GM06990 (cell line): ENCODE measurements at regions not wholly inside any gene's neighbourhood (a gene's known extent, or its start where the extent isn't known, plus 50 kb on each side); places are given as distances from the start of the nearest gene placed in this dataset.

ENCODE experiments used
- DNase-seq: peaks from one replicate; pipeline ENCODE4 v3.0.0-alpha.2; 2011; ENCODE audit not compliant: insufficient read length; ENCODE audit errors: extremely low read depth
- H3K27me3 ChIP-seq: replicated peaks from 2 replicates; pipeline ENCODE4 v1.6.0; 2011; ENCODE audit warnings: low read length; ENCODE audit not compliant: control insufficient read depth, insufficient read depth
- H3K36me3 ChIP-seq: 2 replicates; pipeline ENCODE4 v1.5.1; 2011; ENCODE audit warnings: low read length; ENCODE audit not compliant: control insufficient read depth, insufficient read depth
- H3K4me3 ChIP-seq: replicated peaks from 2 replicates; pipeline ENCODE4 v1.5.1; 2011; ENCODE audit warnings: low read depth, mild to moderate bottlenecking, control low read depth, low read length
- TF ChIP-seq, protein P1 (sequence below): IDR thresholded peaks from 2 replicates; pipeline ENCODE4 v1.5.1; 2011; ENCODE audit warnings: low read length, control low read depth, mild to moderate bottlenecking, inconsistent platforms; ENCODE audit not compliant: insufficient read depth, poor library complexity, severe bottlenecking

GRCh38 chr13:50353651-50354415, 338.6 kb downstream of the KCNRG start:
- Histone ChIP-seq H3K27me3 (no peaks in the 10 kb centered on the region; the same call in 1 of the 2 replicates), H3K4me3 (no peak overlapping the region), H3K36me3 (no peaks in the 10 kb centered on the region)
- no peak for DNase-seq
- TF ChIP-seq, protein P1, sequence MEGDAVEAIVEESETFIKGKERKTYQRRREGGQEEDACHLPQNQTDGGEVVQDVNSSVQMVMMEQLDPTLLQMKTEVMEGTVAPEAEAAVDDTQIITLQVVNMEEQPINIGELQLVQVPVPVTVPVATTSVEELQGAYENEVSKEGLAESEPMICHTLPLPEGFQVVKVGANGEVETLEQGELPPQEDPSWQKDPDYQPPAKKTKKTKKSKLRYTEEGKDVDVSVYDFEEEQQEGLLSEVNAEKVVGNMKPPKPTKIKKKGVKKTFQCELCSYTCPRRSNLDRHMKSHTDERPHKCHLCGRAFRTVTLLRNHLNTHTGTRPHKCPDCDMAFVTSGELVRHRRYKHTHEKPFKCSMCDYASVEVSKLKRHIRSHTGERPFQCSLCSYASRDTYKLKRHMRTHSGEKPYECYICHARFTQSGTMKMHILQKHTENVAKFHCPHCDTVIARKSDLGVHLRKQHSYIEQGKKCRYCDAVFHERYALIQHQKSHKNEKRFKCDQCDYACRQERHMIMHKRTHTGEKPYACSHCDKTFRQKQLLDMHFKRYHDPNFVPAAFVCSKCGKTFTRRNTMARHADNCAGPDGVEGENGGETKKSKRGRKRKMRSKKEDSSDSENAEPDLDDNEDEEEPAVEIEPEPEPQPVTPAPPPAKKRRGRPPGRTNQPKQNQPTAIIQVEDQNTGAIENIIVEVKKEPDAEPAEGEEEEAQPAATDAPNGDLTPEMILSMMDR = no peak

- H3K27me3 ChIP-seq = no peaks in the 10 kb centered on the region; the same call in 1 of the 2 replicates
- H3K4me3 ChIP-seq = no peak overlapping the region
- DNase-seq = no peak
- TF ChIP-seq, protein P1 = no peak
- no peaks in the 10 kb centered on the region for H3K36me3 ChIP-seq
These were observed 340.6 kb downstream of the KCNRG start for GRCh38 chr13:50355797-50356196.

- H3K27me3 ChIP-seq = no peaks in the 10 kb centered on the region; the same call in 1 of the 2 replicates
- H3K36me3 ChIP-seq = no peaks in the 10 kb centered on the region
- H3K4me3 ChIP-seq = no peak overlapping the region
- no peak for DNase-seq
- TF ChIP-seq, protein P1 = no peak
These were observed 341.9 kb downstream of the KCNRG start for GRCh38 chr13:50357136-50357535.

DNA sequence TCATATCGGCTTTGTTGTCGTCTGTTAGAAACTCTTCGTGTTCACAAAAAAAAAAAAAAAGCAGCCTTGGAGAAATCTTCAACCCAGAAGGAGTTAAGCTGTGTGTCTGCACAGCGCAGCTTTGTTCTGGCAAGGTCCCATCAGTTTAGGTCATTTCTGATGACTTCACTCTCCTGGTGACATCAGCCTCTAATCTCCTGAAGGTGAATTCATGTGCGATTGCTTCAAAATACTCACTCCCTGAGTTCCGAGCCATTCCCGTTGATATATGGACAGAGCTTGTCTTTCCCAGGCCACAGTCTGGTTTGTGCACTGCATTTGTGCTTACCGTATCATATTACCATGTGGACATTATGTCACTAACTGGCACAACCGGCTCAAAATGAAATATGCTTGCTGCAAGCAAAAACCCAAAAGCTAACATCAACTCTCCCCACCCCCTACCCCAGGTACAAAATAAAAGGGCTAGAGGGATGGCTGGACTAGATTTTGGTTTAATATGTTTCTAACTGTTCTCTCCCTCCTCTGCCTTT, 342.4 kb downstream of the KCNRG start:
- Histone ChIP-seq H3K4me3 (no peak overlapping the region), H3K36me3 (no peaks in the 10 kb centered on the region), H3K27me3 (no peaks in the 10 kb centered on the region; the same call in 1 of the 2 replicates)
- TF ChIP-seq, protein P1 = no peak
- no peak for DNase-seq

DNA sequence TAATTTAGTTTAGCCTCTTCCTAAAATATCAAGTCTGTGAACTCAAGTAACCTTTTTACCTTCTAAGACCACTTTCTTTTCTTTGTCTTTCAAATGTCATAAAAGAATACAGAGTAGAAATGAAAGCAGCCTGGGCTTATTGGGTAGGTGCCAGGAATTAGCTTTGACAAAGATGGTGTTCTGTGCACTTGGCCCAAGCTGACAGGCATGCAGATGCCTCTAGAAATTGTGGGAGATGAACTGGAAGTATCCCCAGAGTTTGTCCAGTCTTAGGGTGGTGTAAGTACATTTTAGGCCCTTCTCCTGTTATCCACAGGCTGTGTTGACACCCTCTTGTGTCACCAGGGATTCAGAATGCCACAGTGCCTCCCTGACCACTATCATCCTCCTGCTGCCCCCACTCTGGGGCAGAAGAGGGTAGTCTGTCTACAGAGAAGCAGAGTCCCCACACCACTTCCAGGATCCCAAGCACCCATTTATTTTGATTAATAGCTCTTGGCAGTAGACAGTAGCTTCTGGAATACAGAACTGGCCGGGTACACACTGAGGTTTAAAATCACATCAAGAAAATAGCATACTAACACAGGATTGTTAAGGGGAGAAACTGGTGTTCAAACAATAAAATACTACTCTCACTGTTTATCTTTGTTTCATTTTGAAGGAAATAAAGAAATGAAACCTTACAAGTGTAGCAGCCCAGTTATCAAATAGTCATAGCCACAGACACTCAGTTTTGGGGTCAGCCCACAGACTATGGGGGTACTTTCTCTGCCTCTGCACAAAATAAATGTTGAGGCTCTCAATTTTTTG, 343.2 kb downstream of the KCNRG start:
- Histone ChIP-seq H3K36me3 (no peaks in the 10 kb centered on the region), H3K4me3 (no peak overlapping the region), H3K27me3 (no peaks in the 10 kb centered on the region; the same call in 1 of the 2 replicates)
- TF ChIP-seq, protein P1 = no peak
- no peak for DNase-seq
